Tibial nerve (tissue), 4 donors: ENCODE measurements at regions not wholly inside any gene's neighbourhood (a gene's known extent, or its start where the extent isn't known, plus 50 kb on each side); places are given as distances from the start of the nearest gene placed in this dataset.

Experiments used
- DNase-seq, 2 donors: peaks; one replicate each; pipeline ENCODE4 v3.0.0-alpha.2; 2019; ENCODE audit warnings: low spot score in 2 of 2
- H3K27ac ChIP-seq, 4 donors: fragments of 200-600 bp; sonication (generic) in 3 of 4; one replicate each; pipeline ENCODE4 v1.5.1; 2017 to 2019; ENCODE audit warnings: mild to moderate bottlenecking in 1 of 4
- H3K27me3 ChIP-seq, 2 donors: fragments of 200-600 bp; sonication (generic) in 1 of 2; one replicate each; pipeline versions ENCODE4 v1.5.1 to v1.6.0; 2017 to 2019
- H3K36me3 ChIP-seq, 3 donors: fragments of 200-600 bp; sonication (generic); one replicate each; pipeline ENCODE4 v1.5.1; 2018 to 2019
- H3K4me1 ChIP-seq, 4 donors: fragments of 200-600 bp; sonication (generic) in 3 of 4; one replicate each; pipeline ENCODE4 v1.5.1; 2017 to 2019
- H3K4me3 ChIP-seq, 4 donors: fragments of 200-600 bp; sonication (generic) in 3 of 4; one replicate each; pipeline ENCODE4 v1.5.1; 2017 to 2019; ENCODE audit warnings: mild to moderate bottlenecking in 1 of 4, moderate library complexity in 1 of 4
- H3K9me3 ChIP-seq, 4 donors: fragments of 200-600 bp; sonication (generic) in 3 of 4; one replicate each; pipeline ENCODE4 v1.5.1; 2017 to 2019
- CTCF ChIP-seq, 5 experiments: fragments of 200-600 bp in 3 of 5; fragments of 450-650 bp in 2 of 5; sonication (generic) in 3 of 5; IDR thresholded peaks; one replicate each; pipeline ENCODE4 v1.5.1; 2016 to 2019; ENCODE audit warnings: antibody characterized with exemption in 5 of 5, mild to moderate bottlenecking in 3 of 5, moderate library complexity in 2 of 5
- EP300 ChIP-seq, 2 donors: sonication (generic); formaldehyde crosslinking; IDR thresholded peaks; one replicate each; pipeline ENCODE4 v1.6.1; 2017; ENCODE audit warnings: antibody characterized with exemption in 2 of 2, mild to moderate bottlenecking in 1 of 2
- POLR2A ChIP-seq, 2 donors: fragments of 450-650 bp; IDR thresholded peaks; one replicate each; pipeline ENCODE4 v1.6.1; 2017; ENCODE audit warnings: antibody characterized with exemption in 2 of 2, mild to moderate bottlenecking in 2 of 2, moderate library complexity in 2 of 2
- WGBS, 2 donors: methylation state at CpG; one replicate each; pipeline ENCODE4 v1.1.5; 2018; 5-methylcytosine and 5-hydroxymethylcytosine counted together

GRCh38 chr14:104361921-104362681 lies 217.5 kb upstream of the C14orf180 start:
- no peak for DNase-seq
- Histone ChIP-seq H3K4me3 (no peak overlapping the region), H3K27ac (no peak overlapping the region), H3K9me3 (peaks cover 0 to 15% (median 0%) of the 10 kb centered on the region in 4 donors), H3K4me1 (no peaks in the 10 kb centered on the region), H3K27me3 (peaks cover 0 to 10% of the 10 kb centered on the region in 2 donors), H3K36me3 (no peaks in the 10 kb centered on the region)
- 61 to 69% methylated on average over 7 to 19 of the region's 20 CpGs for WGBS, 2 donors
- TF ChIP-seq EP300 (IDR thresholded peaks at IDR 0.05) (no peak), CTCF (IDR thresholded peaks at IDR 0.05) (no peak), POLR2A (IDR thresholded peaks at IDR 0.05) (no peak)

- Histone ChIP-seq H3K9me3 (peaks cover 0 to 13% (median 0%) of the 10 kb centered on the region in 4 donors), H3K27me3 (peaks cover 0 to 10% of the 10 kb centered on the region in 2 donors), H3K36me3 (no peaks in the 10 kb centered on the region), H3K4me1 (no peaks in the 10 kb centered on the region), H3K4me3 (no peak overlapping the region), H3K27ac (no peak overlapping the region)
- 85 to 89% methylated on average over 19 of the region's 19 CpGs for WGBS, 2 donors
- TF ChIP-seq POLR2A (IDR thresholded peaks at IDR 0.05) (no peak), CTCF (IDR thresholded peaks at IDR 0.05) (no peak), EP300 (IDR thresholded peaks at IDR 0.05) (no peak)
- no peak for DNase-seq
Observed at GRCh38 chr14:104362761-104363605, 216.6 kb upstream of the C14orf180 start.

- peaks cover 0 to 10% of the 10 kb centered on the region in 2 donors for H3K27me3 ChIP-seq
- no peak for DNase-seq
- WGBS, 2 donors = 70 to 73% methylated on average over 18 of the region's 20 CpGs
Observed at GRCh38 chr14:104363891-104364760, 215.4 kb upstream of the C14orf180 start.

GRCh38 chr14:104364830-104365229 lies 214.7 kb upstream of the C14orf180 start:
- no peak for DNase-seq
- Histone ChIP-seq H3K9me3 (peaks cover 0 to 13% (median 0%) of the 10 kb centered on the region in 4 donors), H3K4me1 (no peaks in the 10 kb centered on the region), H3K27me3 (peaks cover 0 to 10% of the 10 kb centered on the region in 2 donors), H3K27ac (no peak overlapping the region), H3K4me3 (no peak overlapping the region), H3K36me3 (no peaks in the 10 kb centered on the region)
- WGBS, 2 donors = 77 to 88% methylated on average over 10 of the region's 10 CpGs
- TF ChIP-seq CTCF (IDR thresholded peaks at IDR 0.05) (no peak), EP300 (IDR thresholded peaks at IDR 0.05) (no peak), POLR2A (IDR thresholded peaks at IDR 0.05) (no peak)

More at GRCh38 chr14:104363891-104364760, 215.4 kb upstream of the C14orf180 start:
- H3K4me3 ChIP-seq = no peak overlapping the region
- H3K9me3 ChIP-seq = peaks cover 0 to 13% (median 0%) of the 10 kb centered on the region in 4 donors
- H3K4me1 ChIP-seq = no peaks in the 10 kb centered on the region
- no peak overlapping the region for H3K27ac ChIP-seq
- TF ChIP-seq POLR2A (IDR thresholded peaks at IDR 0.05) (no peak), EP300 (IDR thresholded peaks at IDR 0.05) (no peak), CTCF (IDR thresholded peaks at IDR 0.05) (no peak)
- no peaks in the 10 kb centered on the region for H3K36me3 ChIP-seq
